Gastrocnemius medialis (tissue), 4 donors: ENCODE measurements at regions not wholly inside any gene's neighbourhood (a gene's known extent, or its start where the extent isn't known, plus 50 kb on each side); places are given as distances from the start of the nearest gene placed in this dataset.
A peak's percentile ranks its signal among the peaks of the same experiment; 100 is the strongest.

Experiments used
- ATAC-seq, 2 donors: fragments of 150-250 bp; one replicate each; pipeline ENCODE4 v1.9.1; 2016
- DNase-seq, 2 donors: peaks; one replicate each; pipeline ENCODE4 v3.0.0-alpha.2; 2019
- H3K27ac ChIP-seq, 4 donors: fragments of 200-600 bp; sonication (generic); 1 replicate in 1 of 4; 2 replicates in 3 of 4; pipeline ENCODE4 v1.5.1; 2016 to 2018; ENCODE audit warnings: mild to moderate bottlenecking in 2 of 4, moderate library complexity in 1 of 4
- H3K27me3 ChIP-seq, 3 donors: fragments of 200-600 bp; sonication (generic) in 2 of 3; 1 replicate in 1 of 3; 2 replicates in 2 of 3; pipeline versions ENCODE4 v1.5.1 to v1.6.0; 2016 to 2019; ENCODE audit warnings: mild to moderate bottlenecking in 1 of 3, moderate library complexity in 1 of 3
- H3K36me3 ChIP-seq, 2 donors: fragments of 200-600 bp; sonication (generic) in 1 of 2; one replicate each; pipeline ENCODE4 v1.5.1; 2017 to 2018
- H3K4me1 ChIP-seq, 2 donors: fragments of 200-600 bp; sonication (generic) in 1 of 2; one replicate each; pipeline ENCODE4 v1.5.1; 2016 to 2017; ENCODE audit warnings: mild to moderate bottlenecking in 2 of 2
- H3K4me3 ChIP-seq, 4 donors: fragments of 200-600 bp; sonication (generic) in 3 of 4; 1 replicate in 1 of 4; 2 replicates in 3 of 4; pipeline ENCODE4 v1.5.1; 2016 to 2019; ENCODE audit warnings: mild to moderate bottlenecking in 2 of 4
- H3K9me3 ChIP-seq, 3 donors: fragments of 200-600 bp; sonication (generic) in 2 of 3; 1 replicate in 1 of 3; 2 replicates in 2 of 3; pipeline ENCODE4 v1.5.1; 2016 to 2019
- POLR2A ChIP-seq, 2 donors: fragments of 450-650 bp; IDR thresholded peaks; one replicate each; pipeline ENCODE4 v1.6.1; 2017; ENCODE audit warnings: antibody characterized with exemption in 2 of 2, mild to moderate bottlenecking in 2 of 2, moderate library complexity in 2 of 2
- in situ Hi-C, 4 donors: fragments of 200-750 bp; cut with MboI; loops; one replicate each; pipeline versions ENCODE4 v1.15.0 to v1.8.0; 2017; ENCODE audit warnings: low sequenced_read_pairs in 4 of 4
- intact Hi-C: fragments of 100-400 bp; cut with DNase I; formaldehyde crosslinking; loops from one replicate; pipeline ENCODE4 v1.15.1; 2023; ENCODE audit warnings: low total_unique reads
- TF ChIP-seq, protein P1 (sequence below), 5 experiments: fragments of 450-650 bp in 3 of 5; fragments of 200-600 bp in 2 of 5; sonication (generic) in 2 of 5; IDR thresholded peaks in 4 of 5; conservative IDR thresholded peaks in 1 of 5; 1 replicate in 4 of 5; 2 replicates in 1 of 5; pipeline ENCODE4 v1.5.1; 2016 to 2019; ENCODE audit warnings: antibody characterized with exemption in 5 of 5, mild to moderate bottlenecking in 3 of 5, moderate library complexity in 3 of 5

GRCh38 chr13:39167018-39167417 lies 128.8 kb downstream of the NHLRC3 start:
- TF ChIP-seq POLR2A (IDR thresholded peaks at IDR 0.05) = no peak
- TF ChIP-seq, protein P1, sequence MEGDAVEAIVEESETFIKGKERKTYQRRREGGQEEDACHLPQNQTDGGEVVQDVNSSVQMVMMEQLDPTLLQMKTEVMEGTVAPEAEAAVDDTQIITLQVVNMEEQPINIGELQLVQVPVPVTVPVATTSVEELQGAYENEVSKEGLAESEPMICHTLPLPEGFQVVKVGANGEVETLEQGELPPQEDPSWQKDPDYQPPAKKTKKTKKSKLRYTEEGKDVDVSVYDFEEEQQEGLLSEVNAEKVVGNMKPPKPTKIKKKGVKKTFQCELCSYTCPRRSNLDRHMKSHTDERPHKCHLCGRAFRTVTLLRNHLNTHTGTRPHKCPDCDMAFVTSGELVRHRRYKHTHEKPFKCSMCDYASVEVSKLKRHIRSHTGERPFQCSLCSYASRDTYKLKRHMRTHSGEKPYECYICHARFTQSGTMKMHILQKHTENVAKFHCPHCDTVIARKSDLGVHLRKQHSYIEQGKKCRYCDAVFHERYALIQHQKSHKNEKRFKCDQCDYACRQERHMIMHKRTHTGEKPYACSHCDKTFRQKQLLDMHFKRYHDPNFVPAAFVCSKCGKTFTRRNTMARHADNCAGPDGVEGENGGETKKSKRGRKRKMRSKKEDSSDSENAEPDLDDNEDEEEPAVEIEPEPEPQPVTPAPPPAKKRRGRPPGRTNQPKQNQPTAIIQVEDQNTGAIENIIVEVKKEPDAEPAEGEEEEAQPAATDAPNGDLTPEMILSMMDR (IDR thresholded peaks at IDR 0.05 in 4 of 5, conservative IDR thresholded peaks at IDR 0.05 in 1 of 5) = no peak
- in situ Hi-C loops = no loop called here
- H3K27ac ChIP-seq = no peak overlapping the region
- ATAC-seq = no peak
- DNase-seq = no peak
- H3K4me1 ChIP-seq = no peaks in the 10 kb centered on the region
- intact Hi-C loops = no loop called here
- H3K27me3 ChIP-seq = no peaks in the 10 kb centered on the region
- no peaks in the 10 kb centered on the region for H3K9me3 ChIP-seq
- no peak overlapping the region for H3K4me3 ChIP-seq
- no peaks in the 10 kb centered on the region for H3K36me3 ChIP-seq

GRCh38 chr13:39170711-39171110 lies 132.5 kb downstream of the NHLRC3 start:
- no peaks in the 10 kb centered on the region for H3K4me1 ChIP-seq
- no peaks in the 10 kb centered on the region for H3K27me3 ChIP-seq
- no peak overlapping the region for H3K4me3 ChIP-seq
- no peak for DNase-seq
- H3K36me3 ChIP-seq = no peaks in the 10 kb centered on the region
- H3K9me3 ChIP-seq = no peaks in the 10 kb centered on the region
- H3K27ac ChIP-seq = no peak overlapping the region
- intact Hi-C loops = no loop called here
- ATAC-seq = no peak
- in situ Hi-C loops = no loop called here
- TF ChIP-seq POLR2A (IDR thresholded peaks at IDR 0.05) = no peak
- TF ChIP-seq, protein P1 (IDR thresholded peaks at IDR 0.05 in 4 of 5, conservative IDR thresholded peaks at IDR 0.05 in 1 of 5) = no peak

DNA sequence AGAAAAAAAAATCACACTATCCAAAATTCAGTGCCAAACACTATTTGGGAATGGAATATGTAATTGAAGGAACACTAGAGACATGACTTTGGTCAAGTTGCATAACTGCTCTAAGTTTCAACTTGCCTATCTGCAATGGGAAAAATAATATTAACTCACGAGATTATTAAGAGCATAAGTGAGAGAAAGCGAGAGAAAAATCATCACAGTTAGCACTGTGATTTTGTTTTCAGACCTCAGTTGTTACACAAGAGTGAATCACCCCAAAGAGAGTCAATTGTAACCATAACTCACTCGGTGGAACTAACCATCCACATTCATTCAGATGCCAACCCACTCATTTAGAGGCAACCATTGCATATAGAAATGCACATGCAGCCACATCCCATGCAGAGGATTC lies 147.1 kb downstream of the NHLRC3 start:
- no peaks in the 10 kb centered on the region for H3K4me1 ChIP-seq
- intact Hi-C loops = no loop called here
- no peaks in the 10 kb centered on the region for H3K36me3 ChIP-seq
- H3K9me3 ChIP-seq = no peaks in the 10 kb centered on the region
- no peaks in the 10 kb centered on the region for H3K27me3 ChIP-seq
- H3K27ac ChIP-seq = peak overlapping the region in 2 of 4 donors; percentile 19 to 22
- in situ Hi-C loops = no loop called here
- no peak for DNase-seq
- H3K4me3 ChIP-seq = no peak overlapping the region
- ATAC-seq = peak in 1 of 2 donors; percentile 47
- no peak for TF ChIP-seq POLR2A (IDR thresholded peaks at IDR 0.05)
- TF ChIP-seq, protein P1 (IDR thresholded peaks at IDR 0.05 in 4 of 5, conservative IDR thresholded peaks at IDR 0.05 in 1 of 5) = no peak

GRCh38 chr13:39186205-39186875 lies 148.1 kb downstream of the NHLRC3 start:
- ATAC-seq = peak; percentile 27 to 58
- intact Hi-C loops = no loop called here
- DNase-seq = no peak
- H3K4me3 ChIP-seq = no peak overlapping the region
- H3K9me3 ChIP-seq = no peaks in the 10 kb centered on the region
- in situ Hi-C loops = no loop called here
- H3K4me1 ChIP-seq = no peaks in the 10 kb centered on the region
- H3K27me3 ChIP-seq = no peaks in the 10 kb centered on the region
- H3K27ac ChIP-seq = peak overlapping the region in 2 of 4 donors; percentile 17 to 18
- no peak for TF ChIP-seq POLR2A (IDR thresholded peaks at IDR 0.05)
- TF ChIP-seq, protein P1 (IDR thresholded peaks at IDR 0.05 in 4 of 5, conservative IDR thresholded peaks at IDR 0.05 in 1 of 5) = no peak
- no peaks in the 10 kb centered on the region for H3K36me3 ChIP-seq

GRCh38 chr13:39189778-39190177 lies 151.5 kb downstream of the NHLRC3 start:
- Histone ChIP-seq H3K36me3 (no peaks in the 10 kb centered on the region), H3K9me3 (no peaks in the 10 kb centered on the region), H3K27me3 (no peaks in the 10 kb centered on the region), H3K4me3 (no peak overlapping the region), H3K27ac (no peak overlapping the region), H3K4me1 (no peaks in the 10 kb centered on the region)
- in situ Hi-C loops (no loop called here), intact Hi-C loops (no loop called here)
- no peak for TF ChIP-seq POLR2A (IDR thresholded peaks at IDR 0.05)
- TF ChIP-seq, protein P1 (IDR thresholded peaks at IDR 0.05 in 4 of 5, conservative IDR thresholded peaks at IDR 0.05 in 1 of 5) = no peak
- ATAC-seq (no peak), DNase-seq (no peak)
